ENCODE measurements at regions not wholly inside any gene's neighbourhood (a gene's known extent, or its start where the extent isn't known, plus 50 kb on each side); places are given as distances from the start of the nearest gene placed in this dataset.

GRCh38 chr12:75933101-75933500 is 98.5 kb downstream of the PHLDA1 start:
- TF ChIP-seq CTCF (IDR thresholded peaks at IDR 0.05) (no peak), USF1 (IDR thresholded peaks at IDR 0.05; ENCODE audit: borderline replicate concordance, low read depth) (no peak), EP300 (IDR thresholded peaks at IDR 0.05; ENCODE audit: borderline replicate concordance in 1 of 2, low read depth in 1 of 2, low read length in 1 of 2) (no peak), REST (IDR thresholded peaks at IDR 0.05; ENCODE audit: low read depth, low read length) (no peak), JUND (IDR thresholded peaks at IDR 0.05) (peak; percentile 24; the same call in 1 of the 2 replicates), NRF1 (IDR thresholded peaks at IDR 0.05; ENCODE audit: low read depth, low read length) (no peak), EZH2phosphoT487 (IDR thresholded peaks at IDR 0.05; ENCODE audit: borderline replicate concordance, low read depth) (no peak), USF2 (IDR thresholded peaks at IDR 0.05; ENCODE audit: borderline replicate concordance, low read depth, low read length) (no peak), CHD2 (IDR thresholded peaks at IDR 0.05; ENCODE audit: low read length, partially characterized antibody) (no peak), FOXJ3 (CRISPR knock-in tag; IDR thresholded peaks at IDR 0.05) (no peak), ELF1 (IDR thresholded peaks at IDR 0.05) (no peak), RAD21 (IDR thresholded peaks at IDR 0.05; ENCODE audit: low read length) (no peak), PBX3 (IDR thresholded peaks at IDR 0.05) (no peak)
